ENCODE measurements at regions not wholly inside any gene's neighbourhood (a gene's known extent, or its start where the extent isn't known, plus 50 kb on each side); places are given as distances from the start of the nearest gene placed in this dataset.
"Not testable (repeated sequence)": the region's sequence is repeated elsewhere in the genome, so short reads cannot be mapped to it uniquely, and the experiment has no call there.

GRCh38 chr12:75943730-75944096 is 87.9 kb downstream of the PHLDA1 start (continued):
- TF ChIP-seq STAT1 (IDR thresholded peaks at IDR 0.05; ENCODE audit: unreplicated experiment) (no peak), ZNF331 (CRISPR knock-in tag; IDR thresholded peaks at IDR 0.05; ENCODE audit: low read depth) (no peak), NANOG (IDR thresholded peaks at IDR 0.05; ENCODE audit: borderline replicate concordance) (no peak), JUNB (IDR thresholded peaks at IDR 0.05; ENCODE audit: unreplicated experiment) (no peak)

- Mint-ChIP-seq H3K9me3 (peaks cover 20% of the 10 kb centered on the region), H3K36me3 (ENCODE audit: low read depth) (peaks cover 17% of the 10 kb centered on the region), H3K4me1 (peaks cover 19% of the 10 kb centered on the region)
- not testable (repeated sequence) for H3K27me3 Mint-ChIP-seq (ENCODE audit: insufficient read depth, low read depth, poor library complexity); H3K4me3 Mint-ChIP-seq; ATAC-seq; H3K9me2 ChIP-seq (ENCODE audit: insufficient read depth); H3K27ac Mint-ChIP-seq; H3K4me3 ChIP-seq; H3F3A ChIP-seq (replicated peaks; ENCODE audit: low read depth); H3K27ac ChIP-seq (ENCODE audit: low read depth); H3K36me3 ChIP-seq (ENCODE audit: insufficient read depth); H3K4me2 ChIP-seq; H4K20me1 ChIP-seq (replicated peaks; ENCODE audit: insufficient read depth); H2AFZ ChIP-seq; H3K79me2 ChIP-seq (replicated peaks; ENCODE audit: insufficient read depth); DNase-seq (ENCODE audit: low spot score)
- peaks cover 26% of the 10 kb centered on the region for H3K4me1 ChIP-seq (ENCODE audit: insufficient read depth)
- H3K27me3 ChIP-seq (ENCODE audit: insufficient read depth), result peaks cover 10% of the 10 kb centered on the region; the same call in 1 of the 2 replicates
Measured at GRCh38 chr12:75941661-75942060, 89.9 kb downstream of the PHLDA1 start.

GRCh38 chr12:75939016-75939642 is 92.4 kb downstream of the PHLDA1 start:
- Histone ChIP-seq H2AFZ (0 out of 2 replicates have a peak overlapping the region, but pooled peaks have one; percentile 47), H3K27ac (ENCODE audit: low read depth) (no peak overlapping the region), H4K20me1 (replicated peaks; ENCODE audit: insufficient read depth) (no peaks in the 10 kb centered on the region), H3K4me2 (no peak overlapping the region), H3K36me3 (ENCODE audit: insufficient read depth) (no peaks in the 10 kb centered on the region), H3F3A (replicated peaks; ENCODE audit: low read depth) (no peaks in the 10 kb centered on the region), H3K4me3 (no peak overlapping the region), H3K27me3 (ENCODE audit: insufficient read depth) (peaks cover 10% of the 10 kb centered on the region; the same call in 1 of the 2 replicates), H3K4me1 (ENCODE audit: insufficient read depth) (peaks cover 23% of the 10 kb centered on the region), H3K79me2 (replicated peaks; ENCODE audit: insufficient read depth) (no peaks in the 10 kb centered on the region), H3K9me2 (ENCODE audit: insufficient read depth) (no peaks in the 10 kb centered on the region)
- no peak for DNase-seq (ENCODE audit: low spot score)
- Mint-ChIP-seq H3K9me3 (peaks cover 20% of the 10 kb centered on the region), H3K4me1 (peaks cover 7% of the 10 kb centered on the region), H3K36me3 (ENCODE audit: low read depth) (peaks cover 17% of the 10 kb centered on the region), H3K27me3 (ENCODE audit: insufficient read depth, low read depth, poor library complexity) (peaks cover 10% of the 10 kb centered on the region), H3K27ac (no peak overlapping the region), H3K4me3 (no peak overlapping the region)
- ATAC-seq, result no peak
- TF ChIP-seq POLR2AphosphoS5 (IDR thresholded peaks at IDR 0.05; ENCODE audit: low read depth), result no peak
- no peak for TF ChIP-seq CREB1 (CRISPR knock-in tag; IDR thresholded peaks at IDR 0.05; ENCODE audit: low read depth)
- TF ChIP-seq REST (IDR thresholded peaks at IDR 0.05; ENCODE audit: unreplicated experiment), result no peak
- no peak for TF ChIP-seq CTCF (conservative IDR thresholded peaks at IDR 0.05; ENCODE audit: low read depth in 2 of 2)
- TF ChIP-seq ETS1 (IDR thresholded peaks at IDR 0.05), result no peak
- no peak for TF ChIP-seq EZH2 (IDR thresholded peaks at IDR 0.05; ENCODE audit: low read depth, unreplicated experiment)
- TF ChIP-seq ZNF331 (CRISPR knock-in tag; IDR thresholded peaks at IDR 0.05; ENCODE audit: low read depth), result no peak
- TF ChIP-seq NANOG (IDR thresholded peaks at IDR 0.05; ENCODE audit: borderline replicate concordance), result no peak
- TF ChIP-seq ZNF114 (CRISPR knock-in tag; IDR thresholded peaks at IDR 0.05), result no peak
- TF ChIP-seq STAT1 (IDR thresholded peaks at IDR 0.05; ENCODE audit: unreplicated experiment), result no peak
- TF ChIP-seq EZH2phosphoT487 (IDR thresholded peaks at IDR 0.05; ENCODE audit: unreplicated experiment), result no peak
- TF ChIP-seq JUNB (IDR thresholded peaks at IDR 0.05; ENCODE audit: unreplicated experiment), result no peak

Data from GM23338 (cell line).